ENCODE measurements at regions not wholly inside any gene's neighbourhood (a gene's known extent, or its start where the extent isn't known, plus 50 kb on each side); places are given as distances from the start of the nearest gene placed in this dataset.
A peak's percentile ranks its signal among the peaks of the same experiment; 100 is the strongest.
"Not testable (repeated sequence)": the region's sequence is repeated elsewhere in the genome, so short reads cannot be mapped to it uniquely, and the experiment has no call there.

DNA sequence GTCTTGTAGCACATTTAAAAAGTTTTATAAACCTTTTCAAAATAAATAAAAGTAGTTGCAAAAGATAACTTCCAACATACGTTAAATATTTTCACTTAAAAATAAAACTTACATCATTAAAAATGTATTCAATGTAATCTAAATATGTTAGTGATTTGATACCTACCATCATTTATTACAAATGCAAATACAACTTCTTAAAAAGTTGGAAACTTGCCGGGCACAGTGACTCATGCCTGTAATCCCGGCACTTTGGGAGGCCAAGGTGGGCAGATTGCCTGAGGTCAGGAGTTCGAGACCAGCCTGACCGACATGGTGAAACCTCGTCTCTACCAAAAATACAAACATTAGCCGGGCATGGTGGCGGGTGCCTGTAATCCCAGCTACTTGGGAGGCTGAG, 122.6 kb upstream of the PODXL start:
- intact Hi-C loops (cut with DNase I); DNase-seq (ENCODE audit: missing footprints); ATAC-seq: not testable (repeated sequence)

DNA sequence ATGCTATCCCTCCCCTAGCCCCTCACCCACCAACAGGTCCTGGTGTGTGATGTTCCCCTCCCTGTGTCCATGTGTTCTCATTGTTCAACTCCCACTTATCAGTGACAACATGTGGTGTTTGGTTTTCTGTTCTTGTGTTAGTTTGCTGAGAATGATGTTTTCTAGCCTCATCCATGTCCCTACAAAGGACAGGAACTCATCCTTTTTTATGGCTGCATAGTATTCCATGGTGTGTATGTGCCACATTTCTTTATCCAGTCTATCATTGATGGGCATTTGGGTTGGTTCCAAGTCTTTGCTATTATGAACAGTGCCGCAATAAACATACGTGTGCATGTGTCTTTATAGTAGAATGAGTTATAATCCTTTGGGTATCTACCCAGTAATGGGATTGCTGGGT, 120.4 kb upstream of the PODXL start:
- DNase-seq (ENCODE audit: missing footprints); ATAC-seq; intact Hi-C loops (cut with DNase I): not testable (repeated sequence)

DNA sequence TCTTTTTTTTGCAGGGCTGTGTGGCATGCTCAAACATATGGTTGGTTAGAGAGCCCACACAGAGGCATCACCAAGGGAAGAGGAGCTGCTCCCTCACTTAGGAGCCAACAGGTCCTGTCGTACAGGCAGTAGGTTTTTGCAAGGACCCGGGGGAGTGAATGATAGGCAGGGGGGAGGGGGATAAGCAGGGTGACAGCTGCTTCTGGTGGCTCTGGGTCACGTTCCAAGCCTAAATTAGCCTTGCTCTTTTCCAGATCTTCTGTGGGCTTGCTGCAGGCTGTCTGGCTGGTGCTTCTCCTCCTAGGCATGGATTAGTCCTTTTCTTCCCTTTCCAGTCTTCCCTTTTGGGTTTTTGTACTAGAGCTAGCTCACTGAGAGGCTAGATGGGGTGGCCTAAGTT, 117.7 kb upstream of the PODXL start:
- DNase-seq (ENCODE audit: missing footprints) = no peak
- ATAC-seq = no peak
- intact Hi-C loops (cut with DNase I) = no loop called here

GRCh38 chr7:131673576-131673975, 117.1 kb upstream of the PODXL start:
- no peak for ATAC-seq
- no peak for DNase-seq (ENCODE audit: missing footprints)
- intact Hi-C loops (cut with DNase I) = no loop called here

- ATAC-seq (no peak), DNase-seq (ENCODE audit: missing footprints) (no peak)
- intact Hi-C loops (cut with DNase I) = no loop called here
Measured at GRCh38 chr7:131670406-131670805, 114.0 kb upstream of the PODXL start.

- intact Hi-C loops (cut with DNase I) = no loop called here
- ATAC-seq = no peak
- DNase-seq (ENCODE audit: missing footprints) = no peak
Measured at GRCh38 chr7:131667699-131668098, 111.3 kb upstream of the PODXL start.

DNA sequence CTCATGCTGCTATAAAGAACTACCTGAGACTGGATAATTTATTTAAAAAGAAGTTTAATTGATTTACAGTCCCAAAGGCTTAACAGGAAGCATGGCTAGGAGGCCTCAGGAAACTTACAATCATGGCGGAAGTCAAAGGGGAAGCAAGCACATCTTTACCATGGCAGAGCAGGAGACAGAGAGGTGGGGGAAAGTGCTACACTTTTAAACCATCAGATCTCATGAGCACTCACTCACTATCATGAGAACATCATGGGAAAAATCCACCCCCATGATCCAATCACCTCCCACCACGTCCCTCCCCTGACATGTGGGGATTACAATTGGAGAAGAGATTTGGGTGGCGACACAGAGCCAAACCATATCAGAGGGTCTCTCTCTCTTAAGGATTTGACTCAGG, 108.6 kb upstream of the PODXL start:
- intact Hi-C loops (cut with DNase I) = no loop called here
- ATAC-seq (no peak), DNase-seq (ENCODE audit: missing footprints) (no peak)

- DNase-seq (ENCODE audit: missing footprints) (no peak), ATAC-seq (no peak)
- intact Hi-C loops (cut with DNase I) = no loop called here
Measured at GRCh38 chr7:131664570-131664969, 108.1 kb upstream of the PODXL start.

- DNase-seq (ENCODE audit: missing footprints); ATAC-seq; intact Hi-C loops (cut with DNase I): not testable (repeated sequence)
Measured at GRCh38 chr7:131662301-131662873, 106.0 kb upstream of the PODXL start.

DNA sequence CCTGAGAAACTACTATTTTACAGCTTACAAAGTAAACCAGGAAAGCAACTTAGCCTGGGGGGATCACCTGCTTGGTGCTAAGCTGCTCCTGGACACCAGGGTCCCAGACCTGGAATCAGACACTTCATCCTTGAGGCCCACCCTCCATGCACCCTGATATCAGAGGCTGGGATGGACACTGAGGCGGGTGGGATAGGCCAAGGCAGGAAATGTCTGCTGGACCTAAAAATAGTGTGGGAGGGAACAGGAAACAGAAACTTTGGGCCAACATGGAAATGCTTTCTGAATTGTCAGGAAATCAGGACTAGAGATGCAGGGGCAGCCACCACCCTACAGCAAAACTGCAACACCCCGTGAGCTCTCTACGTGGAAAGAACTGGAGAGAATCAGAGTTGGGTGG, 101.5 kb upstream of the PODXL start:
- ATAC-seq (no peak), DNase-seq (ENCODE audit: missing footprints) (no peak)
- intact Hi-C loops (cut with DNase I) = loop anchor here (10.0 kb wide), 1 partner anchor 73 kb away; no protein-coding TSS in a partner anchor

DNA sequence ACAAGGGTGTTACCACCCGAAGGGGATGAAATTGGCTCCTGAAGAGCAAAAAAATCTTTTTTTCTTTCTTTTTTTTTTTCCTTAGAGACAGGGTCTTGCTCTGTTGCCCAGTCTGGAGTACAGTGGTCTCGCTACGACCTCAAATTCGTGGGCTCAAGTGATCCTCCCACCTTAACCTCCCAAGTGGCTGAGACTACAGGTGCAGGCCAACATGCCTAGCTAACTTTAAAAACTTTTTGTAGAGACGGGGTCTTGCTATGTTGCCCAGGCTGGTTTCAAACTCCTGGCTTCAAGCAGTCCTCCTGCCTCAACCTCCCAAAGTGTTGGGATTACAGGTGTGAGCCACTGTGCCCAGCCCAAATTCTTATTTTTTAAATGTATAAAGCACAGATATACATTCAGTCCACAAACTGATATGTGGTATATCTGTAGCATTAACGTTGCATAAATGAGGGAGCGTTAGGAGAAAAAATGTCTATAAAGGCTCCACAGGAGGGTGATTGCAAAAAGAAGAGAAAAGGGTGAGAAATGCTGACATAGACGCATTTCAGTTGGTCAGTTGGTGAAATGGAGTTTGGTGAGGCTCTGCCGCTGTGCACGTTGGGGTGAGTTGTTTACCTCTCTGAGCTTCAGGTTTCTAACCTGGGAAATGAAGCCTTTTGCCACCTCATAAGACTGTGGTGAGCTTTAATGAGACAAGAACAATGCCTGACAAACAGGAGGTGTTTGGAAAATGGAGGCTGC, 100.7 kb upstream of the PODXL start:
- ATAC-seq = no peak
- no peak for DNase-seq (ENCODE audit: missing footprints)
- intact Hi-C loops (cut with DNase I) = loop anchor here (10.0 kb wide), 1 partner anchor 72 kb away; no protein-coding TSS in a partner anchor

- DNase-seq (ENCODE audit: missing footprints) = peak; percentile 62
- no peak for ATAC-seq
- intact Hi-C loops (cut with DNase I) = loop anchor here (2.0 to 10.0 kb wide), 2 partner anchors 71 to 109 kb away; no protein-coding TSS in a partner anchor
Measured at GRCh38 chr7:131655866-131656265, 99.4 kb upstream of the PODXL start.

DNA sequence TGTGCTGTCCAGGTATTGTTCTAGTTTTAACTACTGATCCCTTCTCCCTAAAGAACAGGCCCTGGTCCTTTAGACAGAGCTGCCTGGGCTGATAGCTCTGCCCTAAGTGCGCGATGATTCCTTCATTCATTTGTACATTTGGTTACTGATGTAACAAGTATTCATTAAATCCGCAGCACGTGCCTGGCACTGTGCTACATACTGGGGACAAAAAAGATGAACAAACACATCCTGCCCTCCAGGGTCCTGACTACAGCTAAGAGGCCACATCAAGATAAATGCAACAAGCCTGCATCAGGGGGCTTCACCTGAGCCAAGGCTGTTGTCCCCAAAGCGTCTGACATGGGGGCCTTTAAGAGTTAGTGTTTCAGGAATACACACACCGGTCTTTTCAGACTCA, 99.0 kb upstream of the PODXL start:
- DNase-seq (ENCODE audit: missing footprints) = peak; percentile 66
- no peak for ATAC-seq
- intact Hi-C loops (cut with DNase I) = loop anchor here (2.0 to 10.0 kb wide), 2 partner anchors 71 to 109 kb away; no protein-coding TSS in a partner anchor

- peak; percentile 92 for DNase-seq (ENCODE audit: missing footprints)
- intact Hi-C loops (cut with DNase I) = loop anchor here (1.0 to 10.0 kb wide), 4 partner anchors 70 to 146 kb away; no protein-coding TSS in a partner anchor
- ATAC-seq = peak; percentile 83
Measured at GRCh38 chr7:131654668-131655326, 98.4 kb upstream of the PODXL start.

DNA sequence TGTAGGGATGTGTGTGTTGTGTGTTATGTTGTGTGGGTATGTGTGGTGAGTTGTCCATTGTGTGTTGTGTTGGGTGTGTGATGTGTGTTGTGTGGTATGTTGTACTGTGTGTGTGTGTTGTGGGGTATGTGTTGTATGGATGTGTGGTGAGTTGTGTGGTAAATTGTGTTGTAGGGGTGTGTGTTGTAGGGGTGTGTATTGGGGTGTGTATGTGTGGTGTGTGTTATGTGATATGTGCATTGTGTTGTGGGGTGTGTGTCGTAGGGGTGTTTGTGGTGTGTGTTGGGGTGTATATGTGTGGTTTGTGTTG, 97.8 kb upstream of the PODXL start:
- no peak for DNase-seq (ENCODE audit: missing footprints)
- intact Hi-C loops (cut with DNase I) = loop anchor here (1.0 to 10.0 kb wide), 4 partner anchors 69 to 146 kb away; no protein-coding TSS in a partner anchor
- no peak for ATAC-seq

- intact Hi-C loops (cut with DNase I) = loop anchor here (1.0 to 10.0 kb wide), 4 partner anchors 69 to 145 kb away; no protein-coding TSS in a partner anchor
- ATAC-seq = no peak
Measured at GRCh38 chr7:131653418-131654248, 97.2 kb upstream of the PODXL start.

DNA sequence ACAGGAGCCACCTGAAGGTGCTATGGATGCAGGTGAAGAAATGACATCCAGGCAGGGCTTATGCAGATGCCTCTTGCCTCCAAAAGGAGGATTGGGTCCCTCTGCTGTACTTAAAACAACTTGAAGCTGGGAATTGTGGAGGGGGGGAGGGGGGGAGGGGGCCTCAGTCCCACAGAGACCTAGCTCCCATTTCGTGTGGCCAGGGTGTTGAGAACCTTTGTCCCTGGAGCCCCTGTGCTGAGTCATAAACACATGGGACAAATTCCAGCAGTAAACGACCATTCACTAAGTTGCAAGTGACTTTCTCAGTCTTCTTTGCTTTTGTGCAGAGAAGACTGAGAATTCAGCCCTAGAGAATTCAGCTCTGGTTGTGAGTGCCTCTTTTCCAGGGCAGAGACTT, 96.5 kb upstream of the PODXL start:
- no peak for DNase-seq (ENCODE audit: missing footprints)
- no peak for ATAC-seq

More at GRCh38 chr7:131653418-131654248, 97.2 kb upstream of the PODXL start:
- peak; percentile 9 for DNase-seq (ENCODE audit: missing footprints)

DNA sequence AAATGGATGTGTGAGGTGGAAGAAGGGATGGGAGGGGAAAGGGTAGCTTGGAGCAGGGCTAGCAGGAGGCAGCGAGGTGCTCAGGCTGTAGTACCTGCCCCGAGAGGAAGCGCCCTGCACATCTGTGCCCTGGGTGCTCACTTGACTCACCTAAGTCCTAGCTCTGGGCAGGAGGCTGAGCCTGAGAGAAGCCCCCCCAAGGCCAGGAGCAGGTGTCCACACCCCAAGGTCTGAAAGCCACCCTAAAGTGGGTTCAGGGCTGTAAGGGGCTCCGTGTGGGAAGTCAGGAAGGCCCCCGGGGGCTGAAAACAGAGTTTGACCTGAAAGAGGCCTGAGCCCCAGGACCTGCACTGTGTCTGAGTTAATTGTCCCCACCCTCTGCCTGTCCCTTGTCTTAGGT, 95.8 kb upstream of the PODXL start:
- intact Hi-C loops (cut with DNase I) = loop anchor here (10.0 kb wide), 1 partner anchor 67 kb away; no protein-coding TSS in a partner anchor
- DNase-seq (ENCODE audit: missing footprints) (peak; percentile 40), ATAC-seq (no peak)

More for the DNA sequence above, 96.5 kb upstream of the PODXL start:
- intact Hi-C loops (cut with DNase I) = loop anchor here (10.0 kb wide), 1 partner anchor 68 kb away; no protein-coding TSS in a partner anchor

- intact Hi-C loops (cut with DNase I) = loop anchor here (10.0 kb wide), 1 partner anchor 65 kb away; no protein-coding TSS in a partner anchor
- peak; percentile 55 for DNase-seq (ENCODE audit: missing footprints)
- no peak for ATAC-seq
Measured at GRCh38 chr7:131649879-131650278, 93.5 kb upstream of the PODXL start.

Data from Right ventricle myocardium inferior (tissue), 1 donor.